CD14-positive monocyte (primary cell): ENCODE measurements at regions not wholly inside any gene's neighbourhood (a gene's known extent, or its start where the extent isn't known, plus 50 kb on each side); places are given as distances from the start of the nearest gene placed in this dataset.

Experiments
- DNase-seq, 3 donors: peaks; one replicate each; pipeline ENCODE4 v3.0.0-alpha.2; 2011 to 2022
- H2AFZ ChIP-seq: 2 replicates; pipeline ENCODE4 v1.6.0; 2012; ENCODE audit warnings: mild to moderate bottlenecking, low read depth, low read length, inconsistent platforms; ENCODE audit not compliant: insufficient read depth, poor library complexity, severe bottlenecking
- H3K27ac ChIP-seq, 2 donors: 1 replicate in 1 of 2; 2 replicates in 1 of 2; pipeline ENCODE4 v1.5.1; 2012 to 2013; ENCODE audit warnings: low read length in 2 of 2, control low read depth in 1 of 2, inconsistent platforms in 1 of 2, low read depth in 1 of 2, mild to moderate bottlenecking in 1 of 2
- H3K27me3 ChIP-seq, 2 donors: one replicate each; pipeline versions ENCODE4 v1.6.0 to v1.6.1; 2011 to 2013; ENCODE audit warnings: low read length in 2 of 2; ENCODE audit not compliant: control insufficient read depth in 2 of 2, insufficient read depth in 2 of 2
- H3K36me3 ChIP-seq, 2 donors: replicated peaks in 1 of 2; 1 replicate in 1 of 2; 2 replicates in 1 of 2; pipeline versions ENCODE4 v1.5.1 to v1.6.1; 2012 to 2013; ENCODE audit warnings: low read length in 2 of 2, control low read depth in 1 of 2, inconsistent platforms in 1 of 2, mild to moderate bottlenecking in 1 of 2; ENCODE audit not compliant: insufficient read depth in 2 of 2, control insufficient read depth in 1 of 2
- H3K4me1 ChIP-seq, 2 donors: 1 replicate in 1 of 2; 2 replicates in 1 of 2; pipeline versions ENCODE4 v1.5.1 to v1.6.1; 2012 to 2013; ENCODE audit warnings: low read length in 2 of 2, control low read depth in 1 of 2, inconsistent platforms in 1 of 2, mild to moderate bottlenecking in 1 of 2, moderate library complexity in 1 of 2; ENCODE audit not compliant: insufficient read depth in 2 of 2, control insufficient read depth in 1 of 2
- H3K4me2 ChIP-seq: replicated peaks from 2 replicates; pipeline ENCODE3; 2012; ENCODE audit warnings: low read length, moderate library complexity, mild to moderate bottlenecking; ENCODE audit not compliant: poor library complexity, severe bottlenecking; ENCODE audit errors: extremely low read depth
- H3K4me3 ChIP-seq, 3 experiments: fragments of 200-600 bp in 1 of 3; sonication (generic) in 1 of 3; replicated peaks in 1 of 3; 1 replicate in 2 of 3; 2 replicates in 1 of 3; pipeline ENCODE4 v1.5.1; 2011 to 2013; ENCODE audit warnings: low read length in 3 of 3, mild to moderate bottlenecking in 3 of 3, control low read depth in 2 of 3, low read depth in 2 of 3, inconsistent platforms in 1 of 3, moderate library complexity in 1 of 3
- H3K79me2 ChIP-seq: 2 replicates; pipeline ENCODE4 v1.6.0; 2012; ENCODE audit warnings: mild to moderate bottlenecking, control low read depth, inconsistent platforms, low read length, moderate library complexity; ENCODE audit not compliant: insufficient read depth
- H3K9ac ChIP-seq: 2 replicates; pipeline ENCODE4 v1.6.0; 2017; ENCODE audit warnings: low read length, mild to moderate bottlenecking; ENCODE audit not compliant: insufficient read depth, poor library complexity, severe bottlenecking
- H3K9me3 ChIP-seq, 2 donors: replicated peaks in 1 of 2; 1 replicate in 1 of 2; 2 replicates in 1 of 2; pipeline versions ENCODE4 v1.5.1 to v1.6.1; 2012 to 2013; ENCODE audit warnings: low read length in 2 of 2, control low read depth in 1 of 2; ENCODE audit not compliant: control insufficient read depth in 1 of 2, insufficient read depth in 1 of 2
- H4K20me1 ChIP-seq: 2 replicates; pipeline ENCODE4 v1.6.0; 2012; ENCODE audit warnings: mild to moderate bottlenecking, low read length, control low read depth, moderate library complexity; ENCODE audit not compliant: insufficient read depth
- H3K27ac Mint-ChIP-seq, 7 donors: one replicate each; pipeline ENCODE4 v1.8.0; 2020; ENCODE audit warnings: mild to moderate bottlenecking in 7 of 7, mixed read lengths in 7 of 7, moderate library complexity in 6 of 7, inconsistent platforms in 2 of 7
- H3K27me3 Mint-ChIP-seq, 3 donors: one replicate each; pipeline ENCODE4 v1.8.0; 2021 to 2022; ENCODE audit warnings: low read depth in 3 of 3, mild to moderate bottlenecking in 3 of 3, mixed read lengths in 3 of 3, moderate library complexity in 3 of 3, inconsistent platforms in 1 of 3
- H3K36me3 Mint-ChIP-seq, 2 donors: one replicate each; pipeline ENCODE4 v1.8.0; 2020; ENCODE audit warnings: mixed read lengths in 2 of 2, inconsistent platforms in 1 of 2, mild to moderate bottlenecking in 1 of 2
- H3K4me1 Mint-ChIP-seq: one replicate; pipeline ENCODE4 v1.8.0; 2020; ENCODE audit warnings: mild to moderate bottlenecking, mixed read lengths
- H3K4me3 Mint-ChIP-seq, 2 donors: one replicate each; pipeline ENCODE4 v1.8.0; 2020; ENCODE audit warnings: mild to moderate bottlenecking in 2 of 2, mixed read lengths in 2 of 2, moderate library complexity in 1 of 2
- H3K9me3 Mint-ChIP-seq, 7 donors: one replicate each; pipeline ENCODE4 v1.8.0; 2020 to 2022; ENCODE audit warnings: mixed read lengths in 7 of 7, mild to moderate bottlenecking in 6 of 7, moderate library complexity in 6 of 7, inconsistent platforms in 2 of 7
- WGBS: methylation state at CpG from one replicate; pipeline ENCODE4 v1.1.5; 2013; ENCODE audit warnings: missing lambda C conversion rate; ENCODE audit not compliant: insufficient coverage; 5-methylcytosine and 5-hydroxymethylcytosine counted together
- intact Hi-C, 2 donors: fragments of 100-400 bp; cut with micrococcal nuclease; formaldehyde crosslinking; loops; one replicate each; pipeline versions ENCODE4 v1.15.0 to v1.15.1; 2023
- TF ChIP-seq, protein P1 (sequence below): fragments of 200-600 bp; IDR thresholded peaks from one replicate; pipeline ENCODE4 v1.8.0; 2022; ENCODE audit warnings: antibody characterized with exemption, mild to moderate bottlenecking

DNA sequence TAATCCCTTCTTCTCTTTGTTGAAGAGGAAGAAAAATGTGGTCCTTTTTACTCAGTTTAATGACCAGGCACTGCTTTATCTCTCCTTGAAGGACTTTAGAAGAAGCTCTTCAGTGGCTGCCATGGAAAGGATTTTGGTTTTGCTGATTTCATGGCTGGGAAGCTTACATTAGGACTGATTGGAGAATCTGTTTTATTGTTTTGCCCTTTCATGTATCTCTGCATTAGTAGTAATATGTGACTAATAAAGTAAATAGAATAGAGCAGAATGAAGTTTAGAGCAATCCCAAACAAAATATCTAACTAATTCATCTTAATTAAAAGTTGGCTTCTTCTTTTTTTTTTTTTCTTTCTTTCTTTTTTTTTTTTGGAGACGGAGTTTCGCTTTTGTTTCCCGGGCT is 502.9 kb downstream of the HAO1 start:
- H3K27me3 ChIP-seq: no peaks in the 10 kb centered on the region
- Mint-ChIP-seq H3K27ac (no peak overlapping the region), H3K9me3 (peaks cover 0 to 1% (median 0%) of the 10 kb centered on the region in 7 donors), H3K27me3 (peaks cover 0 to 2% (median 2%) of the 10 kb centered on the region in 3 donors), H3K4me1 (no peaks in the 10 kb centered on the region), H3K36me3 (no peaks in the 10 kb centered on the region), H3K4me3 (no peak overlapping the region)
- H3K9ac ChIP-seq: no peak overlapping the region
- TF ChIP-seq, protein P1, sequence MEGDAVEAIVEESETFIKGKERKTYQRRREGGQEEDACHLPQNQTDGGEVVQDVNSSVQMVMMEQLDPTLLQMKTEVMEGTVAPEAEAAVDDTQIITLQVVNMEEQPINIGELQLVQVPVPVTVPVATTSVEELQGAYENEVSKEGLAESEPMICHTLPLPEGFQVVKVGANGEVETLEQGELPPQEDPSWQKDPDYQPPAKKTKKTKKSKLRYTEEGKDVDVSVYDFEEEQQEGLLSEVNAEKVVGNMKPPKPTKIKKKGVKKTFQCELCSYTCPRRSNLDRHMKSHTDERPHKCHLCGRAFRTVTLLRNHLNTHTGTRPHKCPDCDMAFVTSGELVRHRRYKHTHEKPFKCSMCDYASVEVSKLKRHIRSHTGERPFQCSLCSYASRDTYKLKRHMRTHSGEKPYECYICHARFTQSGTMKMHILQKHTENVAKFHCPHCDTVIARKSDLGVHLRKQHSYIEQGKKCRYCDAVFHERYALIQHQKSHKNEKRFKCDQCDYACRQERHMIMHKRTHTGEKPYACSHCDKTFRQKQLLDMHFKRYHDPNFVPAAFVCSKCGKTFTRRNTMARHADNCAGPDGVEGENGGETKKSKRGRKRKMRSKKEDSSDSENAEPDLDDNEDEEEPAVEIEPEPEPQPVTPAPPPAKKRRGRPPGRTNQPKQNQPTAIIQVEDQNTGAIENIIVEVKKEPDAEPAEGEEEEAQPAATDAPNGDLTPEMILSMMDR: no peak
- H3K36me3 ChIP-seq: no peaks in the 10 kb centered on the region
- H3K9me3 ChIP-seq: no peaks in the 10 kb centered on the region
- no peak overlapping the region for H3K27ac ChIP-seq
- DNase-seq: no peak
- H3K4me1 ChIP-seq: no peaks in the 10 kb centered on the region
- H3K79me2 ChIP-seq: no peaks in the 10 kb centered on the region
- H2AFZ ChIP-seq: no peak overlapping the region
- no peak overlapping the region for H3K4me2 ChIP-seq
- WGBS: no CpG with 5 or more reads among the region's 3 CpGs
- H3K4me3 ChIP-seq: no peak overlapping the region
- no peaks in the 10 kb centered on the region for H4K20me1 ChIP-seq
- intact Hi-C loops: no loop called here

GRCh38 chr20:7449269-7449668 is 491.0 kb downstream of the HAO1 start:
- Mint-ChIP-seq H3K9me3 (peaks cover 0 to 4% (median 0%) of the 10 kb centered on the region in 7 donors), H3K36me3 (no peaks in the 10 kb centered on the region), H3K27ac (no peak overlapping the region), H3K27me3 (peaks cover 0 to 1% (median 0%) of the 10 kb centered on the region in 3 donors), H3K4me3 (no peak overlapping the region), H3K4me1 (no peaks in the 10 kb centered on the region)
- Histone ChIP-seq H3K9ac (no peak overlapping the region), H3K4me1 (no peaks in the 10 kb centered on the region), H3K4me2 (no peak overlapping the region), H3K79me2 (no peaks in the 10 kb centered on the region), H3K36me3 (no peaks in the 10 kb centered on the region), H3K9me3 (no peaks in the 10 kb centered on the region), H3K27me3 (no peaks in the 10 kb centered on the region), H3K4me3 (no peak overlapping the region), H4K20me1 (no peaks in the 10 kb centered on the region), H3K27ac (no peak overlapping the region), H2AFZ (no peak overlapping the region)
- DNase-seq: no peak
- intact Hi-C loops: no loop called here
- TF ChIP-seq, protein P1: no peak
- WGBS: no CpG with 5 or more reads among the region's 1 CpG
